A673 (cell line): ENCODE measurements at regions not wholly inside any gene's neighbourhood (a gene's known extent, or its start where the extent isn't known, plus 50 kb on each side); places are given as distances from the start of the nearest gene placed in this dataset.

ENCODE experiments used
- BruUV-seq: library from RNA; stranded (reverse); fragments of 400-500 nt; replicated peaks from 2 replicates; lab custom pipeline; 2021; lab: Mats Ljungman, UMichigan
- CTCF ChIA-PET: fragments of 300-600 bp; sonication (Branson Sonifier 250); formaldehyde crosslinking; loops from one replicate; lab custom pipeline; 2022; ENCODE audit warnings: antibody characterized with exemption; lab: Charles Lee
- POLR2A ChIA-PET: fragments of 300-600 bp; sonication (Branson Sonifier 250); formaldehyde crosslinking; loops from one replicate; lab custom pipeline; 2022; ENCODE audit warnings: antibody characterized with exemption; ENCODE audit not compliant: low non-redundant PET; lab: Charles Lee
- DNase-seq: peaks from one replicate; pipeline ENCODE4 v3.0.0-alpha.2; 2015; ENCODE audit warnings: low spot score
- H3K27ac ChIP-seq: fragments of 200-600 bp; sonication (generic); 2 replicates; pipeline ENCODE4 v1.5.1; 2016; ENCODE audit warnings: mixed run types, low read depth, mild to moderate bottlenecking, mixed read lengths, antibody characterized with exemption, low read length; ENCODE audit not compliant: poor library complexity, severe bottlenecking
- H3K27me3 ChIP-seq: fragments of 200-600 bp; sonication (generic); replicated peaks from 2 replicates; pipeline ENCODE4 v1.6.1; 2017; ENCODE audit warnings: mixed run types, low read depth, mild to moderate bottlenecking, mixed read lengths, antibody characterized with exemption, low read length; ENCODE audit not compliant: insufficient read depth, poor library complexity
- H3K36me3 ChIP-seq: fragments of 200-600 bp; sonication (generic); 2 replicates; pipeline ENCODE4 v1.6.1; 2016; ENCODE audit warnings: mixed run types, mild to moderate bottlenecking, mixed read lengths, antibody characterized with exemption, low read length; ENCODE audit not compliant: insufficient read depth, poor library complexity, severe bottlenecking
- H3K4me1 ChIP-seq: fragments of 200-600 bp; sonication (generic); 2 replicates; pipeline ENCODE4 v1.6.1; 2017; ENCODE audit warnings: mixed run types, mild to moderate bottlenecking, mixed read lengths, antibody characterized with exemption, low read length; ENCODE audit not compliant: insufficient read depth, poor library complexity, severe bottlenecking
- H3K4me3 ChIP-seq: fragments of 200-600 bp; sonication (generic); 2 replicates; pipeline ENCODE4 v1.5.1; 2016; ENCODE audit warnings: low read depth, mixed run types, mild to moderate bottlenecking, mixed read lengths, low read length; ENCODE audit not compliant: poor library complexity, severe bottlenecking
- H3K9me3 ChIP-seq: fragments of 200-600 bp; sonication (generic); 2 replicates; pipeline ENCODE4 v1.6.1; 2016; ENCODE audit warnings: mixed run types, low read depth, mild to moderate bottlenecking, mixed read lengths, antibody characterized with exemption, low read length; ENCODE audit not compliant: poor library complexity, severe bottlenecking
- CTCF ChIP-seq: fragments of 300-800, 200-600 bp; sonication (generic); conservative IDR thresholded peaks from 2 replicates; pipeline ENCODE4 v1.5.1; 2017; ENCODE audit warnings: low read depth, mild to moderate bottlenecking, antibody characterized with exemption, low read length, moderate library complexity, mixed read lengths
- EZH2 ChIP-seq: fragments of 200-600 bp; sonication (generic); IDR thresholded peaks from 2 replicates; pipeline ENCODE4 v1.6.1; 2017; ENCODE audit warnings: borderline replicate concordance, low read depth, mild to moderate bottlenecking, mixed read lengths, antibody characterized with exemption, low read length; ENCODE audit not compliant: poor library complexity, severe bottlenecking
- intact Hi-C: fragments of 100-400 bp; cut with micrococcal nuclease; formaldehyde crosslinking; loops from one replicate; pipeline ENCODE4 v1.10.0; 2022; ENCODE audit not compliant: unreplicated experiment

- intact Hi-C loops, result no loop called here
- CTCF ChIA-PET, result no interaction called here
- TF ChIP-seq CTCF (no peak), EZH2 (no peak)
These were observed 90.5 kb downstream of the VSTM2A start for GRCh38 chr7:54632696-54633095.

GRCh38 chr7:54629771-54630170 lies 87.6 kb downstream of the VSTM2A start:
- H3K27me3 ChIP-seq, result no peaks in the 10 kb centered on the region
- no TSS peak for BruUV-seq
- no peaks in the 10 kb centered on the region for H3K36me3 ChIP-seq
- H3K4me3 ChIP-seq, result no peak overlapping the region
- POLR2A ChIA-PET, result no interaction called here
- CTCF ChIA-PET, result no interaction called here
- no peak overlapping the region for H3K27ac ChIP-seq
- intact Hi-C loops, result no loop called here
- TF ChIP-seq EZH2 (no peak), CTCF (no peak)
- peaks cover 21% of the 10 kb centered on the region for H3K9me3 ChIP-seq
- no peak for DNase-seq
- no peaks in the 10 kb centered on the region for H3K4me1 ChIP-seq

More at GRCh38 chr7:54632696-54633095, 90.5 kb downstream of the VSTM2A start:
- no peak for DNase-seq
- Histone ChIP-seq H3K4me1 (no peaks in the 10 kb centered on the region), H3K27ac (no peak overlapping the region), H3K4me3 (no peak overlapping the region), H3K27me3 (no peaks in the 10 kb centered on the region), H3K9me3 (peaks cover 20% of the 10 kb centered on the region), H3K36me3 (no peaks in the 10 kb centered on the region)
- POLR2A ChIA-PET, result no interaction called here
- BruUV-seq, result no TSS peak

GRCh38 chr7:54622696-54623309 lies 80.6 kb downstream of the VSTM2A start:
- no peaks in the 10 kb centered on the region for H3K27me3 ChIP-seq
- H3K36me3 ChIP-seq, result no peaks in the 10 kb centered on the region
- BruUV-seq, result no TSS peak
- H3K4me1 ChIP-seq, result no peaks in the 10 kb centered on the region
- intact Hi-C loops, result no loop called here
- ChIA-PET CTCF (no interaction called here), POLR2A (no interaction called here)
- no peak overlapping the region for H3K27ac ChIP-seq
- no peak overlapping the region for H3K4me3 ChIP-seq
- H3K9me3 ChIP-seq, result peaks cover 26% of the 10 kb centered on the region
- no peak for DNase-seq
- TF ChIP-seq EZH2, result no peak
- no peak for TF ChIP-seq CTCF
